ENCODE measurements at regions not wholly inside any gene's neighbourhood (a gene's known extent, or its start where the extent isn't known, plus 50 kb on each side); places are given as distances from the start of the nearest gene placed in this dataset.

DNA sequence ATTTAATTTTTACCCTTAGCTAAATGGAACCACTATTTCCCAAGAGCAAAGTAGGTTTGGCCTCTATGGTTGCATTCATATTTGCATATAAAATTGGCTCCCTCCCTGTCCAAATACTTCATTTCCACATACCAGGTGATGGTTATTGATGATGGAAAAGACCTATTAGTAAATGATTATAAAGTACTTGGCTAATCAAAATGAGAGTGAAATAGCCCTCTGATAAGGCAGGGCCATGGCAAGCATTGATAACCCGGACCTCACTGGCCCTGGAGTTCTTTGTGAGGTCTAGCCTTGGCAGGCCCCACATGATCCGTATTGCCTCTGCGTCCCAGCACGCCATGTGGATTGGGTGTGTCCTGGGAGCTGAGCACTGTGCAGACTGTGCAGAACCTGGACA, 201.1 kb upstream of the GATA6 start:
- TF ChIP-seq EZH2 (IDR thresholded peaks at IDR 0.05): no peak
- TF ChIP-seq, protein P1, sequence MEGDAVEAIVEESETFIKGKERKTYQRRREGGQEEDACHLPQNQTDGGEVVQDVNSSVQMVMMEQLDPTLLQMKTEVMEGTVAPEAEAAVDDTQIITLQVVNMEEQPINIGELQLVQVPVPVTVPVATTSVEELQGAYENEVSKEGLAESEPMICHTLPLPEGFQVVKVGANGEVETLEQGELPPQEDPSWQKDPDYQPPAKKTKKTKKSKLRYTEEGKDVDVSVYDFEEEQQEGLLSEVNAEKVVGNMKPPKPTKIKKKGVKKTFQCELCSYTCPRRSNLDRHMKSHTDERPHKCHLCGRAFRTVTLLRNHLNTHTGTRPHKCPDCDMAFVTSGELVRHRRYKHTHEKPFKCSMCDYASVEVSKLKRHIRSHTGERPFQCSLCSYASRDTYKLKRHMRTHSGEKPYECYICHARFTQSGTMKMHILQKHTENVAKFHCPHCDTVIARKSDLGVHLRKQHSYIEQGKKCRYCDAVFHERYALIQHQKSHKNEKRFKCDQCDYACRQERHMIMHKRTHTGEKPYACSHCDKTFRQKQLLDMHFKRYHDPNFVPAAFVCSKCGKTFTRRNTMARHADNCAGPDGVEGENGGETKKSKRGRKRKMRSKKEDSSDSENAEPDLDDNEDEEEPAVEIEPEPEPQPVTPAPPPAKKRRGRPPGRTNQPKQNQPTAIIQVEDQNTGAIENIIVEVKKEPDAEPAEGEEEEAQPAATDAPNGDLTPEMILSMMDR (IDR thresholded peaks at IDR 0.05): no peak

Data from neural progenitor cell (in vitro differentiated cells).